Endothelial cell of umbilical vein (primary cell): ENCODE measurements at regions not wholly inside any gene's neighbourhood (a gene's known extent, or its start where the extent isn't known, plus 50 kb on each side); places are given as distances from the start of the nearest gene placed in this dataset.

Experiments
- CTCF ChIP-seq, 2 donors: IDR thresholded peaks; 1 replicate in 1 of 2; 2 replicates in 1 of 2; pipeline ENCODE4 v1.5.1; 2011; ENCODE audit warnings: low read length in 2 of 2, mild to moderate bottlenecking in 2 of 2, moderate library complexity in 2 of 2, control low read depth in 1 of 2, inconsistent platforms in 1 of 2, low read depth in 1 of 2; ENCODE audit not compliant: insufficient read depth in 1 of 2; ENCODE audit errors: extremely low read depth in 1 of 2
- FOS ChIP-seq: IDR thresholded peaks from 2 replicates; pipeline ENCODE4 v1.6.1; 2011; ENCODE audit warnings: mild to moderate bottlenecking, low read length, moderate library complexity, borderline replicate concordance; ENCODE audit not compliant: insufficient read depth
- MAX ChIP-seq: IDR thresholded peaks from 2 replicates; pipeline ENCODE4 v1.6.1; 2011; ENCODE audit not compliant: insufficient read depth, insufficient read length
- MYC ChIP-seq: IDR thresholded peaks from one replicate; pipeline ENCODE4 v1.6.1; 2011; ENCODE audit warnings: mild to moderate bottlenecking, low read depth, low read length
- POLR2A ChIP-seq: IDR thresholded peaks from 2 replicates; pipeline ENCODE4 v1.6.1; 2012; ENCODE audit warnings: low read depth, mild to moderate bottlenecking, control low read depth, low read length
- POLR2AphosphoS5 ChIP-seq: IDR thresholded peaks from 2 replicates; pipeline ENCODE4 v1.6.1; 2012; ENCODE audit warnings: low read depth, mild to moderate bottlenecking, control low read depth, low read length, moderate library complexity; ENCODE audit not compliant: insufficient read depth

- TF ChIP-seq CTCF (IDR thresholded peaks at IDR 0.05; ENCODE audit: extremely low read depth in 1 of 2, insufficient read depth in 1 of 2, low read depth in 1 of 2, low read length in 2 of 2) (no peak), MYC (no peak), MAX (no peak), POLR2A (no peak), POLR2AphosphoS5 (no peak), FOS (no peak)
These were observed 63.8 kb upstream of the OPCML start for GRCh38 chr11:133595998-133596590.
